GM21526 (cell line): ENCODE measurements at regions not wholly inside any gene's neighbourhood (a gene's known extent, or its start where the extent isn't known, plus 50 kb on each side); places are given as distances from the start of the nearest gene placed in this dataset.
"Not testable (repeated sequence)": the region's sequence is repeated elsewhere in the genome, so short reads cannot be mapped to it uniquely, and the experiment has no call there.

Experiments
- ATAC-seq: cut with Tn5 transposase; IDR thresholded peaks from one replicate; pipeline ENCODE4 v1.9.1; 2021; ENCODE audit warnings: moderate library complexity; ENCODE audit not compliant: unreplicated experiment, low FRiP score

DNA sequence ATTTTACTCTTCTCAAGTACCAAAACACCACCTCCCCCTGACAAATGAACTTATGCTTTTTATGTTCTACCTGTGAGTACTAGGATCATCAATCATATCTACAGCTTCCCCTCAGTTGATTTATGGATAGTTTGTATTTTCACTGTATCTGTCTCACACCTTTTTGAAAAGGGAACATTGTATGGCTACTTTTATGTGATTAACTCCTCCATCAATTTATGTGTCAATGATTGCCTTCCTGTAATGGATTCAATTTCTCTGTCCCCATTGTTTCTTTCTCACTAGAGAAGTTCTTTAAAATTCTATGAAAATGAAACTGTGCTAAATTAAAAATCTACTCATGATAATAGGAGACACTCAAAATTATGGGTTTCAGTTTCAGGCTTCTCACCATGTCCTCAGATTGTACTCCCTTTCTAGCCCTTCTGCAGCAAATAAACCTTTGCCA, 935.0 kb downstream of the TRIB2 start:
- peak; percentile 73 for ATAC-seq

DNA sequence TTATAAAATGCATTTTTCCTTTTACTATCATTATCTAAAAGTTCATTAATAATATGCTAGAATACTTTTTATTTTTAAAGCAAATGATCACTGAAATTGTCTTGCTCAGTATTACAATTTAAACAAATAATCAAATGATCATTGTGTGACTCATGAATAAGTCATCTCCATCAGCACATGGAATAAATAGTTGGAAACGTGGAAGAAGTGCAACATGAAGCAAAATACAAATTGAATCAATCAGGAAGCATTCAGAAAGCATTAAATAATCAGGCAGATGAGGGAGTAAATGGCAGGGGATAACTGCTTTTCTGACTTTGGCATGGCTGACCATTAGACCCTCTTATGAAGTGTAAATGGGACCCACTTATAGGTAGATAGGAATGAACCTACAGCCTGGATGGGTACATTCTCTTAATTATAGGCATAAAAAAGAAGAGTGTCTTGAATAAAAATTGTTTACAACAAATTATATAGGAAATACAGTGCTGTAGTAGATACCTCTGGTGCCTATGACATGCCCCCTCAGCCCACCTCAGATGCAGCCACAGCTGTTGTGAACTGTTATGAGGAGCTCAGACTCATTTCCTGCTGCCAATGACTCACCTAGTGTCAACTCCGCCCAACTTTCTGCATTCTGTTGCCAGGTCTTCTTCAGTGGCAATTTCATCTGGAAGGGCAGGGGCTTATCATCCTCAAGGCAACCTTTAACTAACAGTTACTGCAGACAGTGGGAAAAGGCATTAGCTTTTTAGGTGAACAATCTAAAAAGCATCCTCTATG, 936.0 kb downstream of the TRIB2 start:
- ATAC-seq = no peak

DNA sequence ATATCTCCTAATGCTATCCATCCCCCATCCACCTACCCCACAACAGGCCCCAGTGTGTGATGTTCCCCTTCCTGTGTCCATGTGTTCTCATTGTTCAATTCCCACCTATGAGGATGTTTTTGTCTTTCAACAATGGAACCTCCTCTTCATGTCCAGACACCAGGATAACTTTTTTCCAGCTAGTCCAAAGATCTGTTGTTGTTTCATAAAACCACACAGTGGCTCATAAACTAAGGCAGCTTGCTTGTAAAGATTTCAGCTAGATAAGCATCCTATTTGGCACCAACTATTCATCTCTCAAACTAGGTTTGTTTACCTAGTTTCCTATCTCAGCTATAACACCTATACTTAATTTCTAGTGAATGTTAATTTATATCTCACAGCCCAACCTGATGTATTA, 937.7 kb downstream of the TRIB2 start:
- ATAC-seq = no peak

DNA sequence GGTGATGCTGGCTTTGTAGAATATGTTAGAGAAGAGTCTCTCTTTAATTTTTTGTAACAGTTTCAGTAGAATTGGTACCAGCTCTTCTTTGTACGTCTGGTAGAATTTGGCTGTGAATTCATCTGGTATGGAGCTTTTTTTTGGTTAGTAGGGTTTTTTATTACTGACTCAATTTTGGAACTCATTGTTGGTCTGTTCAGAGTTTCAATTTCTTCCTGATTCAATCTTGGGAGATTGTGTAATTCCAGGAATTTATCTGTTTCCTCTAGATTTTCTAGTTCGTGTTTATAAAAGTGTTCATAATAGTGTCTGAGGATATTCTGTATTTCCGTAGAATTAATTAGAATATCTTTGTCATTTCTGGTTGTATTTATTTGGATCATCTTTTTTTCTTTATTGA, 943.5 kb downstream of the TRIB2 start:
- no peak for ATAC-seq

DNA sequence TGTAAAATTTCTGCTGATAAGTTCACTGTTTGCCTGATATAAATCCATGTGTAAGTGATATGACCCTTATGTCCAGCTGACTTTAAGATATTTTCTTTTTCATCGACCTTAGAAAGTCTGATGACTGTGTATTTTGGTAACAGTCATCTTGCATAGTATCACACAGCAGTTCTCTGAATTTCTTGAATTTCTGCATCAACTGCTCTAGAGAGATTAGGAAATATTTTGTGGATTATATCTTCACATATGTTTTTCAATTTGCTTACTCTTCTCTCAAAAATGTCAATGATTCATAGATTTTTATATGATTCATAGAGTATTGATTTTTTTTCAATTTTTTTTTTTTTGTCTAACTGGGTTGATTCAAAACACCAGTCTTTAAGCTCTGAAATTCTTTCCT, 945.3 kb downstream of the TRIB2 start:
- no peak for ATAC-seq

DNA sequence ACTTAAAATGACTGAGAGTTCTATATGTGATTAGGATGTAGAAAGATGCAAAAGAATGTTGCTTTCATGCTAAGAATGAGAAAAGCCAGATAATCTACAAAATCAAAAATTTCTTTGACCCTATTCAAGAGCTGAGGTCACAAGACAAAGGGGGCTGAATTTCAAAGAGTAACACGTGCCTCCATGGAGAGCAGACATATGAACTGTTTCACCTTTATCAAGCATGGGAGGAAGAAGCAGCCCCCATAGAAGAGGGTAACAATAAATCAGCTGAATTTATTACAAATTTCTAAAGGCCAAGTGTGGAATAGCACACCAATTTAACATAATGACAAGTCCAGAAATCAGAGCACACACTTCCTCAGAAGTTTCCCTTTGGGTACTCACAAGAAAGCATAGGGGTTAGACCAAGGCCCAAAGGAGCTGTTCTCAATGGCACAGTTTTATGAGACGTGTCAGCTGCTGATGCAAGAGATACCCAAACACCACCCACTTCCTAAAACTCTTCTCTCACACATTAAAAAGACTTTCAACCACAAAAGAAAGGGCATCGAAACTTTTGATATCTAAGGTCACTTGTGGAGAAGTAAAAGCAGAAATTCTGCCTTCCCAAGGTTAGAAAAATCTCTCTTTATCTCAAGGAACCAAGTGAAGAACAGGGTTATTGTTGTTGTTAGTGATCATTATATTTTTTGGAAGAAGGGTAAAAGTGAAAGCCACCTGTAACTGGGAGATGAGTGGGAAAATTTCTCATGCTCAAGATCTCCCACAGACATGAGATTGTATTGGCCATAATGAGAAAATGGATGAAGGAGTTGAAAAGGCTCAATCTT, 950.1 kb downstream of the TRIB2 start:
- ATAC-seq = peak; percentile 78

DNA sequence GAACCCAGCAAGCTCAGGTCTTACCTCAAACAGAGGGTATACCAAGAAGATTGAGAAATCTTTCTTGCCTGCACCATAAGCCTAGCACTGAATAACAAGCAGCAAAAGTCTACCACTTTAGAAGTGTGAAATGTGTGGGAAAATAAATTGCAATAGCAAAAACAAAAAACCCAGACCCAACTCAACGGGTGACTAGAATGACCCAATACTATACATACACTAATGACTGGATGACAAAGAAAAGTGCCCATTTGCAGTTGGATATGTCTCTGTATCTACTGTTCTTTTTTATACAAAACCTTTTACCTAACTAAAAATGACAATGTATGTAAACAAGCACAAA, 950.6 kb downstream of the TRIB2 start:
- peak; percentile 5 for ATAC-seq

DNA sequence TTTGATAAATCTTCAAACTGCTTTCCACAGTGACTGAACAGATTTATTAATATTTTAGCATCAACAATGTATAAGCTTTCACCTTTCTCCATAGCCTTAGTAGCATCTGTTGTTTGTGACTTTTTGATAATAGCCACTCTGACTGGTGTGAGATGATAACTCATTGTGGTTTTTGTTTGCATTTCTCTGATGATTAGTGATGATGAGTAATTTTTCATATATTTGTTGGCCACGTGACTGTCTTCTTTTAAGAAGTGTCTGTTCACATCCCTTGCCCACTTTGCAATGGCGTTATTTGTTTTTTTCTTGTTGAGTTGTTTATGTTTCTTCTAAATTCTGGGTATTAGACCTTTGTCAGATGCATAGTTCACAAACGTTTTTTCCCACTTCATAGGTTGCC, 952.9 kb downstream of the TRIB2 start:
- no peak for ATAC-seq

DNA sequence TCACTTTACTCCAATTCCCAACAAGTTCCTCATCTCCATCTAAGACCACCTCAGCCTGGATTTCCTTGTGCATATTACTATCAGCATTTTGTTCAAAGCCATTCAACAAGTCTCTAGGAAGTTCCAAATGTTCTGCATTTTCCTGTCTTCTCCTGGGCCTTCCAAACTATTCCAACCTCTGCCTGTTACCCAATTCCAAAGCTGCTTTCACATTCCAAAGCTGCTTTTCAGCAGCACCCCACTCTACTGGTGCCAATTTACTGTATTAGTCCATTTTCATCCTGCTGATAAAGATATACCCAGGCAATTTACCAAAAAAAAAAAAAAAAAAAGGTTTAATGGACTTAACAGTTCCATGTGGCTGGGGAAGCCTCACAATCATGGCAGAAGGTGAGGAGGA, 957.1 kb downstream of the TRIB2 start:
- ATAC-seq = not testable (repeated sequence)

DNA sequence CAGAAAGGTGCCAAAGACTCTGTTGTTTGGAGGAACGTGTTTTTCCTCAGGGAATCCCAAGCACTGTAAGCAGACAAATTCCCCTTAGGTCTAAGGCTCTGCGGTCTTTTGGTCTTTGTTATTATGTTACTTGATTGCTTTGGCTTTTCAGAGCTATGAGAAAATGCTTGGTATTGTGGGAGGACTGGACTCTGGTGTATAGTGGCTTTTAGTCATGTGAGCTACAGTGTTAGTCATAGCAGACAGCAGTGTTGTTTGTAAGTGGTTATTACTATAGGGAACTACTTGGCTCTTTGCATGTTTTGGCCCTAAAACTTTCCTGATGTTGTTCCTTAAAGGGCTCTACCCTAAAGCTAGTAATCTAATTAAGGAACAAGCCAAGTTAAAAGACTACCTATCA, 956.2 kb upstream of the LRATD1 start:
- no peak for ATAC-seq

DNA sequence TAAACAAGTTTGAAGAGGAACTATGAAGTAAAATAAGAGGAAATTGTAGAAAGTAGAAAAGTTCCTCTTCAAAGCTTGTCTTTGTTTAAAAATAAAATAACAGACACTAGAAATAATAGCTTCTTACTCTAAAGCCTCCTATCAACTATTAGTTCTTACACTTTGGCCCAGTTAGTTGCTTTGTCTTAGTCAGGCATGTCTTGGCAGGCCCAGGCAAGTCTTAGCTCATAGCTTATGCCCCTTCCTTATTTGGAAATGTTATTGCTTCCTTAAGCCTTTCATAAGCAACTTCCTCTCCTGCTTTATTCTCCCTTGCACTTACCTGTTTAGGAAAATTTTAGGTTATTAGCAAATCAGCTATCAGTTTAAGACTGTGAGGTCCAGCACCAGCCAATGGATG, 950.6 kb upstream of the LRATD1 start:
- ATAC-seq = no peak

DNA sequence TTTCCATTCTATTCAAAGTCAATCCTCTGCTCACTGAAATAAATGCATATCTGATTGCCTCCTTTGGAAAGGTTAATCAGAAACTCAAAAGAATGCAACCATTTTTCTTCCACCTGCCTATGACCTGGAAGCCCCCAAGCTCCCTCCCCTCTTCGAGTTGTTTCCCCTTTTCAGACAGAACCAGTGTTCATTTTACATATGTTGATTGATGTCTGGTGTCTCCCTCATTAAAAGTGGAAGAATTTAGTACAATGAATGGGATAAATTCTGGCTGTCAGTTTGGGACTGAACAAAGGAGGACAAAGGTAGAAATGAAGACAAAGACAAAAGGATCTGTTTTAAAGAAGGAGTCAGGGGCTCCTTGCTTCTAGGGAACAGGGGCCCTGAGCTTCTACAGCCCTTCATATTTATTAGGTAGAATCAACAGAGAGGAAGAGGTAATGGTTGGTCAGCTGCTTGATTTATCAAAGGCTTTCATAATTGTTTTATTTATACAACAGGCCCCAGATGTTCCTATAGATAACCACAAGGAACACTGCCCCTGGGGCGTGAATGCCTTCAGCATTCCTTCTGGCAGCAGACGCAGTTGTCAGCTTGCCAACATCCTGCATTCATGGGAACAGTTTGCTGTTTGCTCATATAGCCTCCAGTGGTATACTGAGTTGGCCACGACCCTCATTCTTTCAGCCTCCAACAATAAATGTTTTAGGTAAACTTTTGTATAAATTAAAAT, 949.8 kb upstream of the LRATD1 start:
- no peak for ATAC-seq

DNA sequence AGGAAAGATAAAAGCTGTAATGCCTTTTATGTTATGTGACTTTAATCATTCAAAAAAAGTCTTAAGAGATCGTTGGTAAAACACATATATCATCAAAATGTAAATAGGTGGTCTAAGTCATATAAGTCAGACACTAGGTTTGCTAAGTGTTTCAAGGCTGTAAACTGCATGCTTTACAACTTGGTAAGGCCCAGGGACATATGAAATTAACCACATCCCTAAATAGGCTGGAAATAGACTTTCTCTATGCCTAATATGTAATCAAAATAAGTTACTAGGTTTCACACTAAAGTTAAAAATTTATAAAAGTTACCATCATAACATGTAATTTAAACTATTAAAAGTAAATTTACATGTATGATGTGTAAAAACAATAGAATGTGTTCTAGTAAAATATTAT, 946.3 kb upstream of the LRATD1 start:
- ATAC-seq = no peak

DNA sequence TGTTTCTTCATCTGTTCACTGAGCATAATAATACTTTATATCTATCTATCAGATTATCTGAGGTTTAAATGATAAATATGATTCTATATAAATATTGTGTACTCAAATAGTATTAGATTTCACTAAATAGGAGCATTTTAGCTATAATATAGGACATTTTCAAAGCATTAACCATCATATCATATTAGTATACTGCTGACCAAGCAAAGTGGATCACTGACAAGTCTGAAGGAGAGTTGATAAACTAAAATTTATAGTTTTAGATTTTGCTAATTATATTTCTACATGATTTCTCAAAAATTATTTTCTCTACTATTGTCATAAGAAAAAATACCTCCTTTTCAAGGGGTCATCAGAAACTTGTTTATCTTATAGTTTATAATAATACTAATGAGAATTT, 937.8 kb upstream of the LRATD1 start:
- ATAC-seq = no peak

DNA sequence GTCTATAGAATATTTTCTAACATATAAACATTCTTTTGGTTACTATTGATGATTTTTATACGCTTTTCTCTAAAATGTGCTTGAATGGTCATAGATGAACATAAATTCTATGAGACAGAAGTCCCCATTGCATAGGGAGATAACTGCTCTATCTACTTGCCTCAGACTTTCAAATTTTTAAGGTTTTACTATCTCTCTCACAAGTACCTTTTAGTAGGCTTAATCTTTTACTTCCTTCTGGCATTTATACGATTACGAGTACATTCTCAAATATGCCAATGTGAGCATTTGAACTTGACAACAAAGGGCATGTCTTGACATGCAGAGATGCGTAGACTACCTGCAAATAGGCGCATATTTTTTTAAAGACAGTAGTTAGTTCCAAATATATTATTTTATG, 935.9 kb upstream of the LRATD1 start:
- no peak for ATAC-seq

DNA sequence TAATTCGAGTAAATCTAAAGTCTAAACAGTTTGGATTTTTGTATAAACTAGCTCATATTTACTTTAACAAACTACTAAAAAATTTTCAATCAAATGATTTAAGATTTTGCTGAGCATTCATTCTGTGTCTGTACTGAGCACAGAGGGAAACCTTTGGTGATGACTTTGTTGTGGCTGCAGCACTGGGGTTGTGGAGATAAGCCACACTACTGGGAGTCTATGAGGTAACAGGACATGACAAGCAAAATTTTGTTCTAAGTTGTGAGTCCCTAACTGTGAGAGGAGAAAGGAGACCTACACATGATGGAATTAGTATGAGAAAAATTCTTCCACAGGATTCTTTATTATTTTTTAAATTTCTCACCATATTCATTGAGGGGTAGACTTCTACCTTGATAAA, 933.7 kb upstream of the LRATD1 start:
- ATAC-seq = no peak

DNA sequence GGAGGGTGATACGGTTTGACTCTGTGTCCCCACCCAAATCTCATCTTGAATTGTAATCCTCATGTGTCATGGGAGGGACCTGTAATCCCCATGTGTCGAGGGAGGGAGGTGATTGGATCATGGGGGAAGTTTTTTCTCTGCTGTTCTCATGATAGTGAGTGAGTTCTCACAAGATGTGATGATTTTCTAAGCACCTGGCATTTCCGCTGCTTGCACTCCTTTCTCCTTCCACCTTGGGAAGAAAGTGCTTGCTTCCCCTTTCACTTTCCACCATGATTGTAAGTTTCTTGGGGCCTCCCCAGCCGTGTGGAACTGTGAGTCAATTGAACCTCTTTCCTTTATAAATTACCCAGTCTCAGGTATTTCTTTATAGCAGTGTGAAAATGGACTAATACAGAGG, 932.6 kb upstream of the LRATD1 start:
- not testable (repeated sequence) for ATAC-seq

DNA sequence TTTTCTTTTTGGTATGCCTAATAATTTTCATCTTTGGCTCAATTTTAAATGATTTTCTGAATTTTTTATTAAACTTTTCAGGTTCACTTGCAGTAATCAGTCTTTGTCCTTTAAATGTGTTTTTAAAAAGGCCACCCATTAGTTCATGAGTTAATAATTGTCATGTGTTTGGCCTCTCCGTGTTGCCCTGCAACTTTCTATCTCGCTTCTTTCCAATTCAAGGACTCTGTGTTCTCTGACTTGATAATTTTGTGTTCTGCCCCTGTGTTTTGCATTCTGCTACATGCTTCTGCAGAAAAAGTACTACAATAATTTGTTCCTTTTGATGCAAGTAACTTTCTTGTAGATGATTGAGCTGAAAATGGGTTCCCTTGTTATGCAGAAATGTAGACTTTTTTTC, 921.4 kb upstream of the LRATD1 start:
- no peak for ATAC-seq

DNA sequence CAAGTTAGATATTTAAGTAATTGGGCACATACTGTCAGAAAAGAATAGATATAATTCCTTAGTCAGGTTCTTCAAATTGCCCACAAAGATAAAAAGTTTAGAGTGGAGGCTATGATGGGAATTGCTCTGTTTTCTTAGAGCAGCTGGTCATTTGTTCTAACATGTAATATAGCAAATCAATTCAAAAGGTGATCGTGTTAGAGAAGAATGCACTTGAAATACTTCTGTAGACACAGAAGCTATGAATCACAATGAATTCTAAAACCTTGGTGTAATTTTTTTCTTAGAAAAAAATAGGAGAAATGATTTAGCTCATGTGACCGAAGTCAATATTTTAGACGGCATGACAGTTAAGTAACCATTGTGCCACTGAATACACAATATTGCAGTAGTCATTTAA, 918.1 kb upstream of the LRATD1 start:
- no peak for ATAC-seq

DNA sequence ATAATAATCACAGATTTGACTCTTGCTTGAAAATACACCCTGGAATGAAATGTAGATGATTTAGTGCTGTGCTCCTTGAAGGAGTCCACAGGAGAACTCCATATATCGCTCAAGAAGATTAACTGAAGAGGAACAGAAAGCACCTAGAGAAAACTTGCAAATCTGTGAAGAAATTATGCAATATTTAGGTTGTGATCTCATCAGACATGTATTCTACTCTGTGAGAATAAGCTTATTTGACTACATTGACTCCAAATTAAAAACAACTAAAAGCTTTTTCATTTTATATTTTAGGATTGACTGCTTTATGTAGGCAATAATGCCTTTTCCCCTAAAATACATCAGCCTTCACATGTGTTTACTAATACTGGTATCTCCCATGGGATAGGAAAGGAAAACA, 906.6 kb upstream of the LRATD1 start:
- ATAC-seq = no peak

DNA sequence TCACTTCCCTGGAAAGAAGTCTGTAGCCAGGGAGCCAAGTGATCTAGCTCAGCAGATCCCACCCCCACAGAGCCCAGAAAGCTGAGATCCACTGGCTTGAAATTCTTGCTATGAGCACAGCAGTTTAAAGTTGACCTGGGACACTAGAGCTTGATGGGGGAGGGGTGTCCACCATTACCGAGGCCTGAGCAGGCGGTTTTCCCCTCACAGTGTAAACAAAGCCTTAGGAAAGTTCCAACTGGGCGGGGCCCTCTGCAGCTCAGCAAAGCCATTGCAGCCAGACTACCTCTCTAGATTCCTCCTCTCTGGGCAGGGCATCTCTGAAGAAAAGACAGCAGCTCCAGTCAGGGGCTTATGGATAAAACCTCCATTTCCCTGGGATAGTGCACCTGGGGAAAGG, 887.2 kb upstream of the LRATD1 start:
- no peak for ATAC-seq
